MCF 10A (cell line): ENCODE measurements at regions not wholly inside any gene's neighbourhood (a gene's known extent, or its start where the extent isn't known, plus 50 kb on each side); places are given as distances from the start of the nearest gene placed in this dataset.

Experiments
- BruUV-seq: library from RNA; stranded (reverse); fragments of 400-500 nt; replicated peaks from 2 replicates; lab custom pipeline; 2021; lab: Mats Ljungman, UMichigan
- CTCF ChIA-PET: fragments of 300-600 bp; sonication (Branson Sonifier 250); formaldehyde crosslinking; extraction: SDS; loops from one replicate; lab custom pipeline; 2021; ENCODE audit warnings: antibody characterized with exemption, inconsistent platforms; lab: Yijun Ruan, JAX
- POLR2A ChIA-PET: fragments of 300-600, 350-650 bp; sonication (Branson Sonifier 250); formaldehyde crosslinking; extraction: SDS; loops from one replicate; lab custom pipeline; 2020; ENCODE audit warnings: antibody characterized with exemption, inconsistent platforms; lab: Yijun Ruan, JAX
- DNase-seq: peaks from one replicate; pipeline ENCODE4 v3.0.0-alpha.2; 2018; ENCODE audit not compliant: unreplicated experiment
- H3K27ac Mint-ChIP-seq: one replicate; pipeline ENCODE4 v1.8.0; 2022; ENCODE audit warnings: mild to moderate bottlenecking, low read depth, mixed read lengths; ENCODE audit not compliant: unreplicated experiment
- H3K27me3 Mint-ChIP-seq: one replicate; pipeline ENCODE4 v1.8.0; 2022; ENCODE audit warnings: mixed read lengths; ENCODE audit not compliant: insufficient read depth, unreplicated experiment
- H3K36me3 Mint-ChIP-seq: one replicate; pipeline ENCODE4 v1.8.0; 2022; ENCODE audit warnings: mild to moderate bottlenecking, moderate library complexity, mixed read lengths; ENCODE audit not compliant: insufficient read depth, unreplicated experiment
- H3K4me1 Mint-ChIP-seq: one replicate; pipeline ENCODE4 v1.8.0; 2022; ENCODE audit warnings: mixed read lengths; ENCODE audit not compliant: insufficient read depth, unreplicated experiment
- H3K4me3 Mint-ChIP-seq: one replicate; pipeline ENCODE4 v1.8.0; 2022; ENCODE audit warnings: mild to moderate bottlenecking, moderate library complexity, mixed read lengths; ENCODE audit not compliant: unreplicated experiment
- H3K9me3 Mint-ChIP-seq: one replicate; pipeline ENCODE4 v1.8.0; 2022; ENCODE audit warnings: mixed read lengths; ENCODE audit not compliant: unreplicated experiment
- intact Hi-C: fragments of 100-400 bp; cut with micrococcal nuclease; formaldehyde crosslinking; loops from 2 replicates; pipeline ENCODE4 v1.14.1; 2022
- TF ChIP-seq, protein P1 (sequence below): fragments of 200-600 bp; IDR thresholded peaks from one replicate; pipeline ENCODE4 v1.8.0; 2022; ENCODE audit warnings: antibody characterized with exemption, mild to moderate bottlenecking; ENCODE audit not compliant: unreplicated experiment

DNA sequence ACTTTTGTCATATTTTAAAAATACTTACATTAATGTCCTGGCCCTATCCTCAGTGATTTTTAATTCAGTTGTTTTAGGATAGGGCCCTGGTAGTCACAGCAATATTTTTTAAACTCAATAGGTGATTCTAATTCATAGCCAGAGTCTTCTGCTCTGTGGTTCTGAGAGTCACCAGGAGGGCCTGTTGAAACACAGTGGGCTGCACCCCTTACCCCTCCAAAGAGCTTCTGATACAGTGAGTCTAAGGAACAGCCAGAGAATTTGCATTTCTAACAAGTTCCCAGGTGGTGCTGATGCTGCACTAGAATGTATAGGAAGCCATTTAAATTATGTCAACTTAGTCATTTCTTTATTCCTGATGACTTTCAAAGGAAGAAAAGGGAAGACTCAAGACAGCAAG lies 458.3 kb upstream of the ARRDC3 start:
- ChIA-PET CTCF (interaction anchor here (0.7 to 1.0 kb wide), 2 partner anchors 10 to 11 kb away, joined by 3 read pairs; no protein-coding TSS in a partner anchor), POLR2A (no interaction called here)
- BruUV-seq, result no TSS peak
- intact Hi-C loops, result no loop called here
- Mint-ChIP-seq H3K4me3 (no peak overlapping the region), H3K27ac (no peak overlapping the region), H3K4me1 (no peaks in the 10 kb centered on the region), H3K27me3 (peaks cover 45% of the 10 kb centered on the region), H3K36me3 (no peaks in the 10 kb centered on the region), H3K9me3 (no peaks in the 10 kb centered on the region)
- DNase-seq, result no peak
- TF ChIP-seq, protein P1, sequence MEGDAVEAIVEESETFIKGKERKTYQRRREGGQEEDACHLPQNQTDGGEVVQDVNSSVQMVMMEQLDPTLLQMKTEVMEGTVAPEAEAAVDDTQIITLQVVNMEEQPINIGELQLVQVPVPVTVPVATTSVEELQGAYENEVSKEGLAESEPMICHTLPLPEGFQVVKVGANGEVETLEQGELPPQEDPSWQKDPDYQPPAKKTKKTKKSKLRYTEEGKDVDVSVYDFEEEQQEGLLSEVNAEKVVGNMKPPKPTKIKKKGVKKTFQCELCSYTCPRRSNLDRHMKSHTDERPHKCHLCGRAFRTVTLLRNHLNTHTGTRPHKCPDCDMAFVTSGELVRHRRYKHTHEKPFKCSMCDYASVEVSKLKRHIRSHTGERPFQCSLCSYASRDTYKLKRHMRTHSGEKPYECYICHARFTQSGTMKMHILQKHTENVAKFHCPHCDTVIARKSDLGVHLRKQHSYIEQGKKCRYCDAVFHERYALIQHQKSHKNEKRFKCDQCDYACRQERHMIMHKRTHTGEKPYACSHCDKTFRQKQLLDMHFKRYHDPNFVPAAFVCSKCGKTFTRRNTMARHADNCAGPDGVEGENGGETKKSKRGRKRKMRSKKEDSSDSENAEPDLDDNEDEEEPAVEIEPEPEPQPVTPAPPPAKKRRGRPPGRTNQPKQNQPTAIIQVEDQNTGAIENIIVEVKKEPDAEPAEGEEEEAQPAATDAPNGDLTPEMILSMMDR, result no peak

DNA sequence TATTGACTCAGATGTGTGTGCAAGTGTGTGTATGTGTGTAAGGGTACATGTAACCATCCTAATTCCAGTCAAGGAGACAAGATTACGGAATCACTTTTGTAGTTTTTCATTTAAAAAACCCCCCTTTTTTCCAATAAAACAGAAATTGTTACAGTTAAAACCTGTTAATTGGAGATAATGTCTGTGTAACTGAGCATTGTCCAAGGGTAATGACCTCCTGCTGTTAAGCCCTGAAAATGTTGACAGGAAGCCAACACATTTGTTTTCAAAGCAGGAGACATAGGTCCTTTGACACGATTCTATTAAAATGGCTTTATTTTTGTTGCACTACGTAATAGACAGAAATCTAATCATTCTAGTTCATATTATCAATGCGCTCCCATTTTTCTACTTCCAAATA lies 457.3 kb upstream of the ARRDC3 start:
- H3K9me3 Mint-ChIP-seq, result no peaks in the 10 kb centered on the region
- ChIA-PET CTCF (interaction anchor here (1.0 kb wide), 1 partner anchor 10 kb away, joined by 3 read pairs; no protein-coding TSS in a partner anchor), POLR2A (no interaction called here)
- TF ChIP-seq, protein P1, result no peak
- BruUV-seq, result no TSS peak
- no peak overlapping the region for H3K27ac Mint-ChIP-seq
- no peaks in the 10 kb centered on the region for H3K36me3 Mint-ChIP-seq
- H3K4me1 Mint-ChIP-seq, result no peaks in the 10 kb centered on the region
- DNase-seq, result no peak
- peaks cover 50% of the 10 kb centered on the region for H3K27me3 Mint-ChIP-seq
- intact Hi-C loops, result no loop called here
- H3K4me3 Mint-ChIP-seq, result no peak overlapping the region

DNA sequence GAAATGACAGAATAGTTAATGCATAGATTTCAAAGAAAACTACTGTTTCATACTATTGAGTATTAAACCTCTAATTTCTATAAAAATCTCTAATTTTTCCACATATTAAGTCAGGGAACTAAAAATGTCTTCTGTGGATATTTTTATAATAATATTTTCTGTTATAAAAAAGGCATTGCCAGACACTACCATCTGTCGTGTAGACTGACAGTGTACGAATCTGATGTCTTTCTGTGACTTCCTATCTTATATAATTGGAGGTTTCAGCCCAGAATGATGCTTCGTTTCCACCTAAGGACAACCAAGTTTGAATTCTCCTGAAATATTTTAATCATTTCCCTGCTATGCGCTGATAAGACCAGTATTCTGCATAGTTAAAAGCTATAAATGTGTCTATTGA lies 456.6 kb upstream of the ARRDC3 start:
- TF ChIP-seq, protein P1, result no peak
- DNase-seq, result no peak
- Mint-ChIP-seq H3K27me3 (peaks cover 57% of the 10 kb centered on the region), H3K27ac (no peak overlapping the region), H3K36me3 (no peaks in the 10 kb centered on the region), H3K9me3 (no peaks in the 10 kb centered on the region), H3K4me3 (no peak overlapping the region), H3K4me1 (no peaks in the 10 kb centered on the region)
- BruUV-seq, result no TSS peak
- CTCF ChIA-PET, result interaction anchor here (0.5 to 0.6 kb wide), 2 partner anchors 40 to 303 kb away, joined by 3 read pairs; no protein-coding TSS in a partner anchor
- POLR2A ChIA-PET, result no interaction called here
- intact Hi-C loops, result no loop called here

DNA sequence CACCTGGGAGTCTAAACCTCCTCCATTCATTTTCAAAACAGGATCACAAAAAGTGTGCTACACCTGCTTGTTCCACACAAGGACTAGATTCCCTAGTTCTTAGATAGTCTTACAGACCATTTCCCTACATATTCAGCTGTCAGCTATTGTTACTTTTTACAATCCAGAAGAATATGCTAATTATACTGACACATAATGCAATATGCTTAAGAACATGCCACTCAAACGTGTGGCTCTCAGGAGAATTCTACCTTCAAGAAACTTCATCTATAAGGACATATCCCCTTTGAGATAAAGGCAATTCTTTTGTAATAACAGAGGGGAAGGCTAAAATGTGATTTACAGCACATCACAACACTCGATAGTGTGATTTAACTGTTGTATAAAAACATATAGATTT lies 456.1 kb upstream of the ARRDC3 start:
- Mint-ChIP-seq H3K4me1 (no peaks in the 10 kb centered on the region), H3K27me3 (peaks cover 61% of the 10 kb centered on the region), H3K27ac (no peak overlapping the region), H3K4me3 (no peak overlapping the region), H3K36me3 (no peaks in the 10 kb centered on the region), H3K9me3 (no peaks in the 10 kb centered on the region)
- TF ChIP-seq, protein P1, result no peak
- no TSS peak for BruUV-seq
- ChIA-PET POLR2A (no interaction called here), CTCF (interaction anchor here (0.5 to 0.6 kb wide), 2 partner anchors 41 to 303 kb away, joined by 3 read pairs; no protein-coding TSS in a partner anchor)
- no peak for DNase-seq
- intact Hi-C loops, result no loop called here
